GM12878 (cell line): ENCODE measurements at regions not wholly inside any gene's neighbourhood (a gene's known extent, or its start where the extent isn't known, plus 50 kb on each side); places are given as distances from the start of the nearest gene placed in this dataset.

Source experiments
- ATAC-seq: fragments of 200-7000 bp; cut with Tn5 transposase; 3 replicates; pipeline ENCODE4 v1.9.1; 2020; ENCODE audit warnings: mild to moderate bottlenecking, moderate library complexity
- BruUV-seq: library from RNA; stranded (reverse); fragments of 400-500 nt; replicated peaks from 2 replicates; lab custom pipeline; 2021; lab: Mats Ljungman, UMichigan
- CTCF ChIA-PET: fragments of 300-600 bp; sonication (Branson Sonifier 250); formaldehyde crosslinking; extraction: SDS; loops from one replicate; lab custom pipeline; 2021; ENCODE audit warnings: inconsistent platforms; lab: Yijun Ruan, JAX
- POLR2A ChIA-PET: fragments of 350-600 bp; formaldehyde crosslinking; extraction: SDS; loops from one replicate; lab custom pipeline; 2021; ENCODE audit warnings: inconsistent platforms; lab: Charles Lee
- RAD21 ChIA-PET: fragments of 300-600 bp; sonication (Branson Sonifier 250); formaldehyde crosslinking; loops from one replicate; lab custom pipeline; 2023; ENCODE audit warnings: antibody characterized with exemption; ENCODE audit not compliant: unreplicated experiment; lab: Charles Lee
- SMC1A ChIA-PET: fragments of 300-600 bp; sonication (Branson Sonifier 250); formaldehyde crosslinking; loops from one replicate; lab custom pipeline; 2023; ENCODE audit not compliant: unreplicated experiment, uncharacterized antibody; lab: Charles Lee
- DNase-seq: peaks from one replicate; pipeline ENCODE4 v3.0.0-alpha.2; 2011; ENCODE audit warnings: low read depth, low spot score
- FAIRE-seq: peaks from 3 replicates; lab custom pipeline; 2011; peaks lifted over from hg19 to GRCh38; lab: Jason Lieb, UNC
- H2AFZ ChIP-seq: 2 replicates; pipeline ENCODE4 v1.6.0; 2011; ENCODE audit warnings: low read depth, low read length, control low read depth; ENCODE audit not compliant: control insufficient read depth
- H3K27ac ChIP-seq: 2 replicates; pipeline ENCODE4 v1.5.1; 2011; ENCODE audit warnings: control low read depth; ENCODE audit not compliant: control insufficient read depth, insufficient read depth
- H3K27me3 ChIP-seq, 2 experiments: replicated peaks in 1 of 2; 2 replicates each; pipeline versions ENCODE4 v1.6.0 to v1.6.1; 2011; ENCODE audit warnings: low read length in 1 of 2; ENCODE audit not compliant: control insufficient read depth in 2 of 2, insufficient read depth in 2 of 2
- H3K36me3 ChIP-seq, 2 experiments: 2 replicates each; pipeline ENCODE4 v1.5.1; 2011; ENCODE audit warnings: low read length in 1 of 2; ENCODE audit not compliant: control insufficient read depth in 2 of 2, insufficient read depth in 2 of 2
- H3K4me1 ChIP-seq: 2 replicates; pipeline ENCODE4 v1.6.1; 2011; ENCODE audit warnings: mild to moderate bottlenecking, low read length, moderate library complexity, mixed read lengths; ENCODE audit not compliant: control insufficient read depth, insufficient read depth
- H3K4me2 ChIP-seq: 2 replicates; pipeline ENCODE4 v1.6.0; 2011; ENCODE audit warnings: control low read depth; ENCODE audit not compliant: control insufficient read depth, insufficient read depth
- H3K4me3 ChIP-seq: fragments of 200-600 bp; sonication (generic); 2 replicates; pipeline ENCODE4 v1.5.1; 2016
- H3K79me2 ChIP-seq: 2 replicates; pipeline ENCODE4 v1.6.0; 2011; ENCODE audit warnings: low read length; ENCODE audit not compliant: control insufficient read depth, insufficient read depth
- H3K9ac ChIP-seq: 2 replicates; pipeline ENCODE4 v1.8.0; 2011; ENCODE audit warnings: low read length, control low read depth, mixed read lengths; ENCODE audit not compliant: control insufficient read depth, insufficient read depth
- H3K9me3 ChIP-seq: replicated peaks from 3 replicates; pipeline ENCODE4 v1.5.1; 2011; ENCODE audit warnings: mild to moderate bottlenecking, low read length; ENCODE audit not compliant: control insufficient read depth, insufficient read depth
- H4K20me1 ChIP-seq: 2 replicates; pipeline ENCODE4 v1.6.0; 2011; ENCODE audit not compliant: control insufficient read depth, insufficient read depth
- CBFB ChIP-seq: IDR thresholded peaks from 2 replicates; pipeline ENCODE4 v1.6.1; 2016; ENCODE audit warnings: antibody characterized with exemption, low read depth
- EZH2 ChIP-seq: IDR thresholded peaks from 2 replicates; pipeline ENCODE4 v1.6.1; 2012; ENCODE audit warnings: low read depth, mild to moderate bottlenecking, control low read depth, inconsistent platforms, low read length, borderline replicate concordance; ENCODE audit not compliant: control insufficient read depth
- PKNOX1 ChIP-seq: fragments of 450-650 bp; IDR thresholded peaks from 2 replicates; pipeline ENCODE4 v1.6.1; 2016; ENCODE audit warnings: mild to moderate bottlenecking
- SMARCA5 ChIP-seq: fragments of 450-650 bp; IDR thresholded peaks from 2 replicates; pipeline ENCODE4 v1.6.1; 2017; ENCODE audit warnings: mild to moderate bottlenecking
- SMC3 ChIP-seq: IDR thresholded peaks from 2 replicates; pipeline ENCODE4 v1.6.1; 2011; ENCODE audit warnings: low read length, improper control_type of control experiment, borderline replicate concordance
- ZBTB40 ChIP-seq: fragments of 450-650 bp; IDR thresholded peaks from 2 replicates; pipeline ENCODE4 v1.6.1; 2016; ENCODE audit warnings: mild to moderate bottlenecking, moderate library complexity, borderline replicate concordance
- WGBS: methylation state at CpG from one replicate; pipeline ENCODE4 v1.1.6; 2016; ENCODE audit warnings: low lambda C conversion rate; ENCODE audit not compliant: insufficient replicate concordance, insufficient coverage; ENCODE audit errors: missing lambda C conversion rate; 5-methylcytosine and 5-hydroxymethylcytosine counted together
- in situ Hi-C: fragments of 300-500 bp; cut with MboI; formaldehyde crosslinking; loops from 9 replicates; pipeline ENCODE4 v1.14.3; 2018; ENCODE audit warnings: mixed read lengths
- intact Hi-C: fragments of 100-400 bp; cut with micrococcal nuclease; formaldehyde crosslinking; loops from one replicate; pipeline ENCODE4 v1.14.2; 2022; ENCODE audit not compliant: unreplicated experiment
- TF ChIP-seq, protein P1 (sequence below): fragments of 450-650 bp; IDR thresholded peaks from 2 replicates; pipeline ENCODE4 v1.6.1; 2014; ENCODE audit warnings: mild to moderate bottlenecking
- TF ChIP-seq, protein P2 (sequence below): fragments of 450-650 bp; IDR thresholded peaks from 2 replicates; pipeline ENCODE4 v1.6.1; 2016; ENCODE audit warnings: mild to moderate bottlenecking

GRCh38 chr1:234983564-234984238 is 144.9 kb downstream of the TOMM20 start:
- Histone ChIP-seq H3K79me2 (peaks cover 7% of the 10 kb centered on the region), H3K4me1 (peaks cover 81% of the 10 kb centered on the region), H3K4me3 (no peak overlapping the region), H3K27me3 (no peaks in the 10 kb centered on the region), H3K9ac (no peak overlapping the region), H2AFZ (0 out of 2 replicates have a peak overlapping the region, but pooled peaks have one; percentile 35), H3K36me3 (no peaks in the 10 kb centered on the region), H3K4me2 (no peak overlapping the region), H3K9me3 (no peaks in the 10 kb centered on the region; the same call in 2 of the 3 replicates), H4K20me1 (no peaks in the 10 kb centered on the region)
- SMC1A ChIA-PET = interaction anchor here (0.7 to 2.5 kb wide), 19 partner anchors 9 to 383 kb away, joined by 3 to 17 read pairs (median 4); no protein-coding TSS in a partner anchor
- in situ Hi-C loops = no loop called here
- WGBS = 62% methylated on average over 7 of the region's 7 CpGs
- RAD21 ChIA-PET = interaction anchor here (0.6 to 1.7 kb wide), 11 partner anchors 10 to 379 kb away, joined by 3 to 8 read pairs (median 4); no protein-coding TSS in a partner anchor
- CTCF ChIA-PET = interaction anchor here (0.6 to 1.9 kb wide), 7 partner anchors 9 to 484 kb away, joined by 3 to 6 read pairs (median 3); no protein-coding TSS in a partner anchor
- FAIRE-seq = no peak
- DNase-seq = no peak
- intact Hi-C loops = loop anchor here (1.0 kb wide), 1 partner anchor 28 kb away; no protein-coding TSS in a partner anchor
- no TSS peak for BruUV-seq
- POLR2A ChIA-PET = interaction anchor here (1.0 to 2.2 kb wide), 5 partner anchors 11 to 36 kb away, joined by 3 to 11 read pairs (median 4); no protein-coding TSS in a partner anchor
- TF ChIP-seq, protein P1, sequence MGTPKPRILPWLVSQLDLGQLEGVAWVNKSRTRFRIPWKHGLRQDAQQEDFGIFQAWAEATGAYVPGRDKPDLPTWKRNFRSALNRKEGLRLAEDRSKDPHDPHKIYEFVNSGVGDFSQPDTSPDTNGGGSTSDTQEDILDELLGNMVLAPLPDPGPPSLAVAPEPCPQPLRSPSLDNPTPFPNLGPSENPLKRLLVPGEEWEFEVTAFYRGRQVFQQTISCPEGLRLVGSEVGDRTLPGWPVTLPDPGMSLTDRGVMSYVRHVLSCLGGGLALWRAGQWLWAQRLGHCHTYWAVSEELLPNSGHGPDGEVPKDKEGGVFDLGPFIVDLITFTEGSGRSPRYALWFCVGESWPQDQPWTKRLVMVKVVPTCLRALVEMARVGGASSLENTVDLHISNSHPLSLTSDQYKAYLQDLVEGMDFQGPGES = no peak
- TF ChIP-seq CBFB (no peak), ZBTB40 (peak; percentile 93), SMC3 (no peak), SMARCA5 (peak; percentile 57; the same call in 1 of the 2 replicates), EZH2 (no peak), PKNOX1 (no peak)
- TF ChIP-seq, protein P2, sequence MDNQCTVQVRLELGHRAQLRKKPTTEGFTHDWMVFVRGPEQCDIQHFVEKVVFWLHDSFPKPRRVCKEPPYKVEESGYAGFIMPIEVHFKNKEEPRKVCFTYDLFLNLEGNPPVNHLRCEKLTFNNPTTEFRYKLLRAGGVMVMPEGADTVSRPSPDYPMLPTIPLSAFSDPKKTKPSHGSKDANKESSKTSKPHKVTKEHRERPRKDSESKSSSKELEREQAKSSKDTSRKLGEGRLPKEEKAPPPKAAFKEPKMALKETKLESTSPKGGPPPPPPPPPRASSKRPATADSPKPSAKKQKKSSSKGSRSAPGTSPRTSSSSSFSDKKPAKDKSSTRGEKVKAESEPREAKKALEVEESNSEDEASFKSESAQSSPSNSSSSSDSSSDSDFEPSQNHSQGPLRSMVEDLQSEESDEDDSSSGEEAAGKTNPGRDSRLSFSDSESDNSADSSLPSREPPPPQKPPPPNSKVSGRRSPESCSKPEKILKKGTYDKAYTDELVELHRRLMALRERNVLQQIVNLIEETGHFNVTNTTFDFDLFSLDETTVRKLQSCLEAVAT = no peak
- TF ChIP-seq, all 136 proteins: peak for 2
- peak overlapping the region; percentile 71 for H3K27ac ChIP-seq
- ATAC-seq = no peak
